ENCODE measurements at regions not wholly inside any gene's neighbourhood (a gene's known extent, or its start where the extent isn't known, plus 50 kb on each side); places are given as distances from the start of the nearest gene placed in this dataset.

DNA sequence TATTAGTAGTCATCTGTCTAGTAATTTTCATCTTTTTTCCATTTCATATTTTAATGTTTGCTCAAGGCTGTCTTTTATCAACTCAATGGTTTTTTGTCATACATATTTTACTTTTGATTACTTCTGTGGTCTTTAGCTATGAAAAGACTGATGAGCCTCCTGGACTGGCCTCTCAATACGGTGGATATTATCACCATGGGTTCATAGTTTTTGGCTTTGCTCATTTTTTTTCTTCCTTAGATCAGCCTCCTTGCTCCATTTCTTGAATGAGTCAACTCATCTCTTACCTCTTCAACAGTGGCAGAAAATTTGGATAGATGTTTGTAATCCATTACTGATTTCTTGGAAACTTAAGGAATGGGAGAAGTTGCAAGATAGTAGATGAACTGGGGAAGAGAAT lies 80.1 kb upstream of the ELOVL5 start:
- Histone ChIP-seq H3K79me1 (ENCODE audit: low read depth in 1 of 2, low read length in 2 of 2) (no peaks in the 10 kb centered on the region), H3K27me3 (ENCODE audit: control insufficient read depth, insufficient read depth, low read length) (peaks cover 5% of the 10 kb centered on the region), H4K20me1 (ENCODE audit: insufficient read depth, low read length) (no peaks in the 10 kb centered on the region), H2BK15ac (ENCODE audit: low read depth, low read length) (no peak overlapping the region), H3K9me1 (ENCODE audit: insufficient read depth, low read length) (no peaks in the 10 kb centered on the region), H2BK20ac (ENCODE audit: low read depth, low read length) (no peak overlapping the region), H3K36me3 (ENCODE audit: control insufficient read depth, insufficient read depth, low read length) (no peaks in the 10 kb centered on the region), H4K8ac (ENCODE audit: low read depth in 2 of 2, low read length in 2 of 2) (no peak overlapping the region), H2AFZ (replicated peaks; ENCODE audit: low read length, poor library complexity) (no peak overlapping the region), H3K4ac (ENCODE audit: low read depth, low read length) (no peak overlapping the region), H4K91ac (ENCODE audit: insufficient read depth, low read depth, low read length) (no peak overlapping the region), H3K4me2 (ENCODE audit: low read depth, low read length) (no peak overlapping the region), H3K4me3 (ENCODE audit: insufficient read depth, low read depth, low read length) (no peak overlapping the region), H2BK5ac (ENCODE audit: low read depth, low read length, poor library complexity, severe bottlenecking) (no peak overlapping the region), H2AK5ac (ENCODE audit: low read depth, low read length) (no peak overlapping the region), H3K27ac (ENCODE audit: insufficient read depth, low read length) (no peak overlapping the region), H4K5ac (ENCODE audit: low read depth, low read length) (no peak overlapping the region), H3K23ac (ENCODE audit: low read depth, low read length) (no peak overlapping the region), H3K4me1 (ENCODE audit: control insufficient read depth, insufficient read depth, low read length) (peaks cover 2% of the 10 kb centered on the region; the same call in 1 of the 2 replicates), H3K56ac (ENCODE audit: extremely low read depth, insufficient read depth, low read length) (no peak overlapping the region), H3K9ac (ENCODE audit: low read depth, low read length) (no peak overlapping the region), H2AK9ac (replicated peaks; ENCODE audit: low read depth, low read length, poor library complexity) (no peak overlapping the region), H3K14ac (replicated peaks; ENCODE audit: low read depth, low read length) (no peak overlapping the region), H3K9me3 (ENCODE audit: control insufficient read depth, insufficient read depth, low read length) (no peaks in the 10 kb centered on the region), H2BK120ac (ENCODE audit: low read depth, low read length) (no peak overlapping the region), H3K18ac (ENCODE audit: low read depth, low read length) (no peak overlapping the region)
- ATAC-seq (ENCODE audit: low read depth), result no peak
- DNase-seq, result no peak
- POLR2A ChIA-PET (ENCODE audit: unreplicated experiment), result no interaction called here
- in situ Hi-C loops (cut with MboI; ENCODE audit: low sequenced_read_pairs) (no loop called here), intact Hi-C loops (cut with micrococcal nuclease) (no loop called here), dilution Hi-C loops (cut with HindIII; ENCODE audit: low sequenced_read_pairs, unreplicated experiment) (no loop called here)
- CTCF ChIA-PET, result no interaction called here
- TF ChIP-seq CHD1 (IDR thresholded peaks at IDR 0.05; ENCODE audit: low read depth, low read length) (no peak), RFX5 (IDR thresholded peaks at IDR 0.05; ENCODE audit: low read depth, low read length) (no peak), CEBPB (IDR thresholded peaks at IDR 0.05; ENCODE audit: low read depth, low read length) (no peak), MXI1 (IDR thresholded peaks at IDR 0.05; ENCODE audit: borderline replicate concordance, low read depth, low read length) (no peak), RCOR1 (IDR thresholded peaks at IDR 0.05; ENCODE audit: insufficient replicate concordance, low read length) (no peak), NFE2L2 (IDR thresholded peaks at IDR 0.05; ENCODE audit: low read depth, low read length) (no peak), RAD21 (IDR thresholded peaks at IDR 0.05; ENCODE audit: low read length) (no peak), MAFK (IDR thresholded peaks at IDR 0.05; ENCODE audit: low read depth, low read length) (no peak), MAZ (IDR thresholded peaks at IDR 0.05; ENCODE audit: borderline replicate concordance, low read depth, low read length) (no peak), FOS (IDR thresholded peaks at IDR 0.05; ENCODE audit: low read depth, low read length) (no peak), POLR2A (IDR thresholded peaks at IDR 0.05; ENCODE audit: low read depth, low read length) (no peak), BHLHE40 (IDR thresholded peaks at IDR 0.05; ENCODE audit: low read depth, low read length) (no peak), SMC3 (IDR thresholded peaks at IDR 0.05; ENCODE audit: low read depth, low read length) (no peak)
- TF ChIP-seq, protein P1, sequence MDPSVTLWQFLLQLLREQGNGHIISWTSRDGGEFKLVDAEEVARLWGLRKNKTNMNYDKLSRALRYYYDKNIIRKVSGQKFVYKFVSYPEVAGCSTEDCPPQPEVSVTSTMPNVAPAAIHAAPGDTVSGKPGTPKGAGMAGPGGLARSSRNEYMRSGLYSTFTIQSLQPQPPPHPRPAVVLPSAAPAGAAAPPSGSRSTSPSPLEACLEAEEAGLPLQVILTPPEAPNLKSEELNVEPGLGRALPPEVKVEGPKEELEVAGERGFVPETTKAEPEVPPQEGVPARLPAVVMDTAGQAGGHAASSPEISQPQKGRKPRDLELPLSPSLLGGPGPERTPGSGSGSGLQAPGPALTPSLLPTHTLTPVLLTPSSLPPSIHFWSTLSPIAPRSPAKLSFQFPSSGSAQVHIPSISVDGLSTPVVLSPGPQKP (IDR thresholded peaks at IDR 0.05; ENCODE audit: borderline replicate concordance, low read depth, low read length), result no peak
- TF ChIP-seq, protein P2, sequence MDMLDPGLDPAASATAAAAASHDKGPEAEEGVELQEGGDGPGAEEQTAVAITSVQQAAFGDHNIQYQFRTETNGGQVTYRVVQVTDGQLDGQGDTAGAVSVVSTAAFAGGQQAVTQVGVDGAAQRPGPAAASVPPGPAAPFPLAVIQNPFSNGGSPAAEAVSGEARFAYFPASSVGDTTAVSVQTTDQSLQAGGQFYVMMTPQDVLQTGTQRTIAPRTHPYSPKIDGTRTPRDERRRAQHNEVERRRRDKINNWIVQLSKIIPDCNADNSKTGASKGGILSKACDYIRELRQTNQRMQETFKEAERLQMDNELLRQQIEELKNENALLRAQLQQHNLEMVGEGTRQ (IDR thresholded peaks at IDR 0.05; ENCODE audit: low read depth, low read length), result no peak
- TF ChIP-seq, protein P3, sequence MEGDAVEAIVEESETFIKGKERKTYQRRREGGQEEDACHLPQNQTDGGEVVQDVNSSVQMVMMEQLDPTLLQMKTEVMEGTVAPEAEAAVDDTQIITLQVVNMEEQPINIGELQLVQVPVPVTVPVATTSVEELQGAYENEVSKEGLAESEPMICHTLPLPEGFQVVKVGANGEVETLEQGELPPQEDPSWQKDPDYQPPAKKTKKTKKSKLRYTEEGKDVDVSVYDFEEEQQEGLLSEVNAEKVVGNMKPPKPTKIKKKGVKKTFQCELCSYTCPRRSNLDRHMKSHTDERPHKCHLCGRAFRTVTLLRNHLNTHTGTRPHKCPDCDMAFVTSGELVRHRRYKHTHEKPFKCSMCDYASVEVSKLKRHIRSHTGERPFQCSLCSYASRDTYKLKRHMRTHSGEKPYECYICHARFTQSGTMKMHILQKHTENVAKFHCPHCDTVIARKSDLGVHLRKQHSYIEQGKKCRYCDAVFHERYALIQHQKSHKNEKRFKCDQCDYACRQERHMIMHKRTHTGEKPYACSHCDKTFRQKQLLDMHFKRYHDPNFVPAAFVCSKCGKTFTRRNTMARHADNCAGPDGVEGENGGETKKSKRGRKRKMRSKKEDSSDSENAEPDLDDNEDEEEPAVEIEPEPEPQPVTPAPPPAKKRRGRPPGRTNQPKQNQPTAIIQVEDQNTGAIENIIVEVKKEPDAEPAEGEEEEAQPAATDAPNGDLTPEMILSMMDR (conservative IDR thresholded peaks at IDR 0.05; ENCODE audit: low read depth, low read length), result no peak
- no CpG with 5 or more reads among the region's 1 CpG for WGBS, 2 experiments (ENCODE audit: extremely low coverage in 2 of 2, insufficient read length in 1 of 2)
- no TSS peak for BruUV-seq (replicated peaks)
